ENCODE measurements at regions not wholly inside any gene's neighbourhood (a gene's known extent, or its start where the extent isn't known, plus 50 kb on each side); places are given as distances from the start of the nearest gene placed in this dataset.

GRCh38 chr6:149184523-149184922 lies 133.0 kb upstream of the TAB2 start:
- DNase-seq, result no peak

GRCh38 chr6:149185799-149186357 lies 131.6 kb upstream of the TAB2 start:
- DNase-seq, result no peak

- no peak for DNase-seq
Measured at GRCh38 chr6:149186873-149187272, 130.6 kb upstream of the TAB2 start.

GRCh38 chr6:149190224-149190831 lies 127.2 kb upstream of the TAB2 start:
- peak; percentile 81 for DNase-seq

- no peak for DNase-seq
Measured at GRCh38 chr6:149194820-149195558, 122.5 kb upstream of the TAB2 start.

GRCh38 chr6:149196091-149196490 lies 121.4 kb upstream of the TAB2 start:
- DNase-seq, result no peak

- DNase-seq, result no peak
Measured at GRCh38 chr6:149197482-149197881, 120.0 kb upstream of the TAB2 start.

GRCh38 chr6:149198265-149198664 lies 119.2 kb upstream of the TAB2 start:
- DNase-seq, result no peak

GRCh38 chr6:149200282-149200945 lies 117.1 kb upstream of the TAB2 start:
- DNase-seq, result no peak

- no peak for DNase-seq
Measured at GRCh38 chr6:149201068-149201655, 116.3 kb upstream of the TAB2 start.

GRCh38 chr6:149202100-149202499 lies 115.4 kb upstream of the TAB2 start:
- no peak for DNase-seq

- DNase-seq, result no peak
Measured at GRCh38 chr6:149202952-149203351, 114.6 kb upstream of the TAB2 start.

- DNase-seq, result no peak
Measured at GRCh38 chr6:149203509-149203908, 114.0 kb upstream of the TAB2 start.

- no peak for DNase-seq
Measured at GRCh38 chr6:149208134-149208601, 109.3 kb upstream of the TAB2 start.

- no peak for DNase-seq
Measured at GRCh38 chr6:149209871-149210775, 107.4 kb upstream of the TAB2 start.

- peak; percentile 66 for DNase-seq
Measured at GRCh38 chr6:149211046-149211571, 106.4 kb upstream of the TAB2 start.

- DNase-seq, result no peak
Measured at GRCh38 chr6:149212206-149212605, 105.3 kb upstream of the TAB2 start.

- peak; percentile 72 for DNase-seq
Measured at GRCh38 chr6:149212892-149213801, 104.4 kb upstream of the TAB2 start.

- no peak for DNase-seq
Measured at GRCh38 chr6:149213829-149214228, 103.7 kb upstream of the TAB2 start.

- no peak for DNase-seq
Measured at GRCh38 chr6:149216459-149216858, 101.1 kb upstream of the TAB2 start.

- no peak for DNase-seq
Measured at GRCh38 chr6:149217466-149217888, 100.0 kb upstream of the TAB2 start.

Data from activated effector memory CD4-positive, alpha-beta T cell treated with anti-CD3 and anti-CD28 coated beads, Interleukin-2, amount 50 U/mL, for 16 hours (primary cell).